ENCODE measurements at regions not wholly inside any gene's neighbourhood (a gene's known extent, or its start where the extent isn't known, plus 50 kb on each side); places are given as distances from the start of the nearest gene placed in this dataset.

DNA sequence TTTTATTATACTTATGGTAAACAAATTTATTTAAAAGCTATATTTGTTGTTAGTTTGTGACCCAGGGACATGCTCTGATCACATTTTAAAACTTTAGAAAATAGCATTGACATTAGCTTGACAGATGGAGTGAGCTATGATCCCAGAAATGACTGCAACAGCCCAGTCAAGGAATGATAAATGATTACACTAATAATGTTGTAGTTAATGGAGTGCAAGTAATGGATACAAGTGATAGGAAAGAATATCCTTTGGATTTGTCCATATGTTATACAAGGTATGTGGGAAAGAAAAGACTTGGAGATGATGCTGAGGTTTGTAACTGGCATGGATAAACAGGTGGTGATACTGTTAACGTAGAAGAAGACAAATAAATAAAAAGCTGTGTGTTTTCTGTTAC is 1908.7 kb downstream of the MRPL39 start:
- no peak for TF ChIP-seq EZH2 (IDR thresholded peaks at IDR 0.05; ENCODE audit: borderline replicate concordance, insufficient read depth, low read length, poor library complexity, severe bottlenecking)
- no peak for TF ChIP-seq MXI1 (conservative IDR thresholded peaks at IDR 0.05; ENCODE audit: poor library complexity, severe bottlenecking)
- TF ChIP-seq CTCF (IDR thresholded peaks at IDR 0.05; ENCODE audit: poor library complexity, severe bottlenecking), result no peak
- peaks cover 12% of the 10 kb centered on the region for H3K9me3 ChIP-seq (ENCODE audit: low read length)

DNA sequence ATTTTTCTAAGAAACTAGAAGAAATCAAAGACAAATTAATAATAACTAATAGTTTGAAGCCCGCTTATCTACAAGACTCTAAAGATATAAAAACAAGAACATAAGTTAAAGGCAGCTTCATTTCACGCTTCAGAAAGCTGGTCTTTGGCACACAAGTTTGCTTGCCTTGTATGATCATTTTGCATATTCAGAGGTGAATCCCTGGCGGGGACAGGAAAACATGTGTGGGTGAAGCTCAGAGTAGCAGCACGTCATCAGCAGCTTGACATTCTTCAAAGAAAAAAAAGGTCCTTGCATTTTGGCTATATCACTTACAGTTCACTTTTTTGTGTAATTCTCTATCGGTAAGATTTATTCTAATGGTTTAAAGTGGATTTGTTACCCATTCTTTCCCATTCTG is 1911.8 kb downstream of the MRPL39 start:
- Histone ChIP-seq H3K27ac (ENCODE audit: low read length) (no peak overlapping the region), H3K27me3 (ENCODE audit: insufficient read depth, low read depth, low read length) (no peaks in the 10 kb centered on the region), H3K9me3 (ENCODE audit: low read length) (peaks cover 12% of the 10 kb centered on the region), H3K36me3 (ENCODE audit: insufficient read depth, low read length) (no peaks in the 10 kb centered on the region), H3K79me2 (replicated peaks; ENCODE audit: insufficient read depth, low read length) (no peaks in the 10 kb centered on the region), H3K4me3 (ENCODE audit: low read length) (no peak overlapping the region), H2AFZ (ENCODE audit: low read depth, low read length) (no peak overlapping the region), H3F3A (ENCODE audit: insufficient read depth, low read length, poor library complexity, severe bottlenecking) (no peaks in the 10 kb centered on the region), H4K20me1 (ENCODE audit: insufficient read depth) (no peaks in the 10 kb centered on the region), H3K4me2 (ENCODE audit: low read length) (no peak overlapping the region), H3K9me2 (ENCODE audit: insufficient read depth, low read length) (no peaks in the 10 kb centered on the region), H3K9ac (ENCODE audit: low read length) (no peak overlapping the region)
- TF ChIP-seq MXI1 (conservative IDR thresholded peaks at IDR 0.05; ENCODE audit: poor library complexity, severe bottlenecking) (no peak), RAD21 (conservative IDR thresholded peaks at IDR 0.05) (no peak), POLR2AphosphoS5 (IDR thresholded peaks at IDR 0.05) (no peak), EZH2 (IDR thresholded peaks at IDR 0.05; ENCODE audit: borderline replicate concordance, insufficient read depth, low read length, poor library complexity, severe bottlenecking) (no peak), TAF1 (IDR thresholded peaks at IDR 0.05; ENCODE audit: low read depth) (no peak), CTCF (IDR thresholded peaks at IDR 0.05; ENCODE audit: poor library complexity, severe bottlenecking) (no peak), EP300 (conservative IDR thresholded peaks at IDR 0.05; ENCODE audit: poor library complexity, severe bottlenecking) (no peak), SMC3 (conservative IDR thresholded peaks at IDR 0.05; ENCODE audit: poor library complexity) (no peak)
- TF ChIP-seq, protein P1, sequence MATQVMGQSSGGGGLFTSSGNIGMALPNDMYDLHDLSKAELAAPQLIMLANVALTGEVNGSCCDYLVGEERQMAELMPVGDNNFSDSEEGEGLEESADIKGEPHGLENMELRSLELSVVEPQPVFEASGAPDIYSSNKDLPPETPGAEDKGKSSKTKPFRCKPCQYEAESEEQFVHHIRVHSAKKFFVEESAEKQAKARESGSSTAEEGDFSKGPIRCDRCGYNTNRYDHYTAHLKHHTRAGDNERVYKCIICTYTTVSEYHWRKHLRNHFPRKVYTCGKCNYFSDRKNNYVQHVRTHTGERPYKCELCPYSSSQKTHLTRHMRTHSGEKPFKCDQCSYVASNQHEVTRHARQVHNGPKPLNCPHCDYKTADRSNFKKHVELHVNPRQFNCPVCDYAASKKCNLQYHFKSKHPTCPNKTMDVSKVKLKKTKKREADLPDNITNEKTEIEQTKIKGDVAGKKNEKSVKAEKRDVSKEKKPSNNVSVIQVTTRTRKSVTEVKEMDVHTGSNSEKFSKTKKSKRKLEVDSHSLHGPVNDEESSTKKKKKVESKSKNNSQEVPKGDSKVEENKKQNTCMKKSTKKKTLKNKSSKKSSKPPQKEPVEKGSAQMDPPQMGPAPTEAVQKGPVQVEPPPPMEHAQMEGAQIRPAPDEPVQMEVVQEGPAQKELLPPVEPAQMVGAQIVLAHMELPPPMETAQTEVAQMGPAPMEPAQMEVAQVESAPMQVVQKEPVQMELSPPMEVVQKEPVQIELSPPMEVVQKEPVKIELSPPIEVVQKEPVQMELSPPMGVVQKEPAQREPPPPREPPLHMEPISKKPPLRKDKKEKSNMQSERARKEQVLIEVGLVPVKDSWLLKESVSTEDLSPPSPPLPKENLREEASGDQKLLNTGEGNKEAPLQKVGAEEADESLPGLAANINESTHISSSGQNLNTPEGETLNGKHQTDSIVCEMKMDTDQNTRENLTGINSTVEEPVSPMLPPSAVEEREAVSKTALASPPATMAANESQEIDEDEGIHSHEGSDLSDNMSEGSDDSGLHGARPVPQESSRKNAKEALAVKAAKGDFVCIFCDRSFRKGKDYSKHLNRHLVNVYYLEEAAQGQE (IDR thresholded peaks at IDR 0.05; ENCODE audit: borderline replicate concordance), result no peak

More for the DNA sequence above, 1908.7 kb downstream of the MRPL39 start:
- Histone ChIP-seq H3K79me2 (replicated peaks; ENCODE audit: insufficient read depth, low read length) (no peaks in the 10 kb centered on the region), H4K20me1 (ENCODE audit: insufficient read depth) (no peaks in the 10 kb centered on the region), H3K36me3 (ENCODE audit: insufficient read depth, low read length) (no peaks in the 10 kb centered on the region), H3K9ac (ENCODE audit: low read length) (no peak overlapping the region), H2AFZ (ENCODE audit: low read depth, low read length) (no peak overlapping the region), H3K4me2 (ENCODE audit: low read length) (no peak overlapping the region), H3F3A (ENCODE audit: insufficient read depth, low read length, poor library complexity, severe bottlenecking) (no peaks in the 10 kb centered on the region), H3K9me2 (ENCODE audit: insufficient read depth, low read length) (no peaks in the 10 kb centered on the region), H3K27ac (ENCODE audit: low read length) (no peak overlapping the region), H3K27me3 (ENCODE audit: insufficient read depth, low read depth, low read length) (no peaks in the 10 kb centered on the region), H3K4me3 (ENCODE audit: low read length) (no peak overlapping the region)

All from neural cell (in vitro differentiated cells).